GM12878 (cell line): ENCODE measurements at regions not wholly inside any gene's neighbourhood (a gene's known extent, or its start where the extent isn't known, plus 50 kb on each side); places are given as distances from the start of the nearest gene placed in this dataset.

ENCODE experiments used
- ATAC-seq: fragments of 200-7000 bp; cut with Tn5 transposase; 3 replicates; pipeline ENCODE4 v1.9.1; 2020; ENCODE audit warnings: mild to moderate bottlenecking, moderate library complexity
- BruUV-seq: library from RNA; stranded (reverse); fragments of 400-500 nt; replicated peaks from 2 replicates; lab custom pipeline; 2021; lab: Mats Ljungman, UMichigan
- CTCF ChIA-PET: fragments of 300-600 bp; sonication (Branson Sonifier 250); formaldehyde crosslinking; extraction: SDS; loops from one replicate; lab custom pipeline; 2021; ENCODE audit warnings: inconsistent platforms; lab: Yijun Ruan, JAX
- POLR2A ChIA-PET: fragments of 350-600 bp; formaldehyde crosslinking; extraction: SDS; loops from one replicate; lab custom pipeline; 2021; ENCODE audit warnings: inconsistent platforms; lab: Charles Lee
- RAD21 ChIA-PET: fragments of 300-600 bp; sonication (Branson Sonifier 250); formaldehyde crosslinking; loops from one replicate; lab custom pipeline; 2023; ENCODE audit warnings: antibody characterized with exemption; ENCODE audit not compliant: unreplicated experiment; lab: Charles Lee
- SMC1A ChIA-PET: fragments of 300-600 bp; sonication (Branson Sonifier 250); formaldehyde crosslinking; loops from one replicate; lab custom pipeline; 2023; ENCODE audit not compliant: unreplicated experiment, uncharacterized antibody; lab: Charles Lee
- DNase-seq: peaks from one replicate; pipeline ENCODE4 v3.0.0-alpha.2; 2011; ENCODE audit warnings: low read depth, low spot score
- FAIRE-seq: peaks from 3 replicates; lab custom pipeline; 2011; peaks lifted over from hg19 to GRCh38; lab: Jason Lieb, UNC
- H2AFZ ChIP-seq: 2 replicates; pipeline ENCODE4 v1.6.0; 2011; ENCODE audit warnings: low read depth, low read length, control low read depth; ENCODE audit not compliant: control insufficient read depth
- H3K27ac ChIP-seq: 2 replicates; pipeline ENCODE4 v1.5.1; 2011; ENCODE audit warnings: control low read depth; ENCODE audit not compliant: control insufficient read depth, insufficient read depth
- H3K27me3 ChIP-seq, 2 experiments: replicated peaks in 1 of 2; 2 replicates each; pipeline versions ENCODE4 v1.6.0 to v1.6.1; 2011; ENCODE audit warnings: low read length in 1 of 2; ENCODE audit not compliant: control insufficient read depth in 2 of 2, insufficient read depth in 2 of 2
- H3K36me3 ChIP-seq, 2 experiments: 2 replicates each; pipeline ENCODE4 v1.5.1; 2011; ENCODE audit warnings: low read length in 1 of 2; ENCODE audit not compliant: control insufficient read depth in 2 of 2, insufficient read depth in 2 of 2
- H3K4me1 ChIP-seq: 2 replicates; pipeline ENCODE4 v1.6.1; 2011; ENCODE audit warnings: mild to moderate bottlenecking, low read length, moderate library complexity, mixed read lengths; ENCODE audit not compliant: control insufficient read depth, insufficient read depth
- H3K4me2 ChIP-seq: 2 replicates; pipeline ENCODE4 v1.6.0; 2011; ENCODE audit warnings: control low read depth; ENCODE audit not compliant: control insufficient read depth, insufficient read depth
- H3K4me3 ChIP-seq: fragments of 200-600 bp; sonication (generic); 2 replicates; pipeline ENCODE4 v1.5.1; 2016
- H3K79me2 ChIP-seq: 2 replicates; pipeline ENCODE4 v1.6.0; 2011; ENCODE audit warnings: low read length; ENCODE audit not compliant: control insufficient read depth, insufficient read depth
- H3K9ac ChIP-seq: 2 replicates; pipeline ENCODE4 v1.8.0; 2011; ENCODE audit warnings: low read length, control low read depth, mixed read lengths; ENCODE audit not compliant: control insufficient read depth, insufficient read depth
- H3K9me3 ChIP-seq: replicated peaks from 3 replicates; pipeline ENCODE4 v1.5.1; 2011; ENCODE audit warnings: mild to moderate bottlenecking, low read length; ENCODE audit not compliant: control insufficient read depth, insufficient read depth
- H4K20me1 ChIP-seq: 2 replicates; pipeline ENCODE4 v1.6.0; 2011; ENCODE audit not compliant: control insufficient read depth, insufficient read depth
- RAD21 ChIP-seq: IDR thresholded peaks from 2 replicates; pipeline ENCODE4 v1.6.1; 2011; ENCODE audit warnings: mild to moderate bottlenecking, low read depth, low read length, moderate library complexity; ENCODE audit not compliant: insufficient read depth
- SMC3 ChIP-seq: IDR thresholded peaks from 2 replicates; pipeline ENCODE4 v1.6.1; 2011; ENCODE audit warnings: low read length, improper control_type of control experiment, borderline replicate concordance
- SUZ12 ChIP-seq: fragments of 200-600 bp; sonication (generic); IDR thresholded peaks from one replicate; pipeline ENCODE4 v1.6.1; 2018; ENCODE audit warnings: antibody characterized with exemption, mild to moderate bottlenecking; ENCODE audit not compliant: unreplicated experiment
- WGBS: methylation state at CpG from one replicate; pipeline ENCODE4 v1.1.6; 2016; ENCODE audit warnings: low lambda C conversion rate; ENCODE audit not compliant: insufficient replicate concordance, insufficient coverage; ENCODE audit errors: missing lambda C conversion rate; 5-methylcytosine and 5-hydroxymethylcytosine counted together
- in situ Hi-C: fragments of 300-500 bp; cut with MboI; formaldehyde crosslinking; loops from 9 replicates; pipeline ENCODE4 v1.14.3; 2018; ENCODE audit warnings: mixed read lengths
- intact Hi-C: fragments of 100-400 bp; cut with micrococcal nuclease; formaldehyde crosslinking; loops from one replicate; pipeline ENCODE4 v1.14.2; 2022; ENCODE audit not compliant: unreplicated experiment
- TF ChIP-seq, protein P1 (sequence below): fragments of 450-650 bp; formaldehyde crosslinking; IDR thresholded peaks from 2 replicates; pipeline ENCODE4 v1.4.0; 2022; ENCODE audit warnings: mild to moderate bottlenecking, moderate library complexity
- TF ChIP-seq, protein P2 (sequence below), 3 experiments: IDR thresholded peaks in 2 of 3; conservative IDR thresholded peaks in 1 of 3; 2 replicates each; pipeline ENCODE4 v1.5.1; 2011; ENCODE audit warnings: low read depth in 3 of 3, low read length in 3 of 3, mild to moderate bottlenecking in 3 of 3, control low read depth in 2 of 3, moderate library complexity in 2 of 3, inconsistent platforms in 1 of 3, mixed read lengths in 1 of 3; ENCODE audit not compliant: control insufficient read depth in 2 of 3, insufficient read depth in 1 of 3; ENCODE audit errors: extremely low read depth in 1 of 3

DNA sequence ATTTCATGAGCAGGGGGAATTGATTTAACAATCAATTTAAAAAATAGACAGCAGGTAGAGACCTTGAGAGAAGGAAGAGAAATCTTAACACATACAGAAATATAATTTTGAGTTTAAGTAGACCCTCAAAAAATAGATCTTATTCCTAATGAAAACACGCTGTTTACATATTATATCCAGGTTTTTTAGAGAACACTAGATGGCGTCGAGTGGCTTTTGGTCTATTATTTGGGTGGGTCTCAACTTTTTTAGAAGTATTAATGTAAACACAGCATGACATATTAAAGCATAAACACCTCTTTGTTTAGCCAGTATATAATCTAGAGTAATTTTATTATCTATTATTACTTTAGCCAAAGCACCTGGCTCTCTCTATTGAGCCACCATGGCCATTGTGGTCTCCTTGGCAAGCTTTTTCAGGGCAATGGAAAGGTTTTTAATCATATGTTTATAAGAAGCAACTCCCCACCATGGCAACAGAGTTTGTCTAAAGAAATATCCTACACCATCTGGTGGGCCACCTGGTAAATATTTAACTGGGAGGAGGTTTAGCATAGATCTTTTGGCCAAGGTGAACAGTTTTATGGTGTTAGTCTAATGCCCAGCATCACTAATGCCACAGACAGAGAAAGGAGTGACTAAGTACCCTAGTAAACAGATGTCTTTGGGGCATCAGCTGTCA, 59.7 kb upstream of the PRSS1 start:
- SMC1A ChIA-PET = interaction anchor here (1.0 to 4.5 kb wide), 6 partner anchors 21 to 125 kb away, joined by 3 to 34 read pairs (median 8); no protein-coding TSS in a partner anchor
- Histone ChIP-seq H3K27ac (no peak overlapping the region), H4K20me1 (no peaks in the 10 kb centered on the region), H3K27me3 (no peaks in the 10 kb centered on the region), H3K9me3 (no peaks in the 10 kb centered on the region), H3K4me3 (no peak overlapping the region), H3K4me2 (no peak overlapping the region), H2AFZ (no peak overlapping the region), H3K9ac (no peak overlapping the region), H3K36me3 (no peaks in the 10 kb centered on the region), H3K79me2 (no peaks in the 10 kb centered on the region), H3K4me1 (peaks cover 3% of the 10 kb centered on the region; the same call in 1 of the 2 replicates)
- TF ChIP-seq RAD21 (peak; percentile 24; the same call in 1 of the 2 replicates), SUZ12 (no peak), SMC3 (peak; percentile 40; the same call in 1 of the 2 replicates)
- TF ChIP-seq, protein P1, sequence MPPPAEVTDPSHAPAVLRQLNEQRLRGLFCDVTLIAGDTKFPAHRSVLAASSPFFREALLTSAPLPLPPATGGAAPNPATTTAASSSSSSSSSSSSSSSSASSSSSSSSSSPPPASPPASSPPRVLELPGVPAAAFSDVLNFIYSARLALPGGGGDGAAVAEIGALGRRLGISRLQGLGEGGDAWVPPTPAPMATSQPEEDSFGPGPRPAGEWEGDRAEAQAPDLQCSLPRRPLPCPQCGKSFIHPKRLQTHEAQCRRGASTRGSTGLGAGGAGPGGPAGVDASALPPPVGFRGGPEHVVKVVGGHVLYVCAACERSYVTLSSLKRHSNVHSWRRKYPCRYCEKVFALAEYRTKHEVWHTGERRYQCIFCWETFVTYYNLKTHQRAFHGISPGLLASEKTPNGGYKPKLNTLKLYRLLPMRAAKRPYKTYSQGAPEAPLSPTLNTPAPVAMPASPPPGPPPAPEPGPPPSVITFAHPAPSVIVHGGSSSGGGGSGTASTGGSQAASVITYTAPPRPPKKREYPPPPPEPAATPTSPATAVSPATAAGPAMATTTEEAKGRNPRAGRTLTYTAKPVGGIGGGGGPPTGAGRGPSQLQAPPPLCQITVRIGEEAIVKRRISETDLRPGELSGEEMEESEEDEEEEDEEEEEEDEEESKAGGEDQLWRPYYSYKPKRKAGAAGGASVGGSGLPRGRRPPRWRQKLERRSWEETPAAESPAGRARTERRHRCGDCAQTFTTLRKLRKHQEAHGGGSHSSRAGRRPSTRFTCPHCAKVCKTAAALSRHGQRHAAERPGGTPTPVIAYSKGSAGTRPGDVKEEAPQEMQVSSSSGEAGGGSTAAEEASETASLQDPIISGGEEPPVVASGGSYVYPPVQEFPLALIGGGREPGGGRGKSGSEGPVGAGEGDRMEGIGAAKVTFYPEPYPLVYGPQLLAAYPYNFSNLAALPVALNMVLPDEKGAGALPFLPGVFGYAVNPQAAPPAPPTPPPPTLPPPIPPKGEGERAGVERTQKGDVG (CRISPR knock-in tag) = no peak
- TF ChIP-seq, protein P2, sequence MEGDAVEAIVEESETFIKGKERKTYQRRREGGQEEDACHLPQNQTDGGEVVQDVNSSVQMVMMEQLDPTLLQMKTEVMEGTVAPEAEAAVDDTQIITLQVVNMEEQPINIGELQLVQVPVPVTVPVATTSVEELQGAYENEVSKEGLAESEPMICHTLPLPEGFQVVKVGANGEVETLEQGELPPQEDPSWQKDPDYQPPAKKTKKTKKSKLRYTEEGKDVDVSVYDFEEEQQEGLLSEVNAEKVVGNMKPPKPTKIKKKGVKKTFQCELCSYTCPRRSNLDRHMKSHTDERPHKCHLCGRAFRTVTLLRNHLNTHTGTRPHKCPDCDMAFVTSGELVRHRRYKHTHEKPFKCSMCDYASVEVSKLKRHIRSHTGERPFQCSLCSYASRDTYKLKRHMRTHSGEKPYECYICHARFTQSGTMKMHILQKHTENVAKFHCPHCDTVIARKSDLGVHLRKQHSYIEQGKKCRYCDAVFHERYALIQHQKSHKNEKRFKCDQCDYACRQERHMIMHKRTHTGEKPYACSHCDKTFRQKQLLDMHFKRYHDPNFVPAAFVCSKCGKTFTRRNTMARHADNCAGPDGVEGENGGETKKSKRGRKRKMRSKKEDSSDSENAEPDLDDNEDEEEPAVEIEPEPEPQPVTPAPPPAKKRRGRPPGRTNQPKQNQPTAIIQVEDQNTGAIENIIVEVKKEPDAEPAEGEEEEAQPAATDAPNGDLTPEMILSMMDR (IDR thresholded peaks at IDR 0.05 in 2 of 3, conservative IDR thresholded peaks at IDR 0.05 in 1 of 3; ENCODE audit: control insufficient read depth in 2 of 3, extremely low read depth in 1 of 3, insufficient read depth in 1 of 3, low read depth in 3 of 3, low read length in 3 of 3) = peak in 2 of 3 experiments; percentile 5 to 22; a peak in 1 of 6 replicates
- intact Hi-C loops = loop anchor here (1.0 kb wide), 2 partner anchors 94 to 122 kb away; no protein-coding TSS in a partner anchor
- CTCF ChIA-PET = interaction anchor here (0.7 to 5.8 kb wide), 10 partner anchors 18 to 313 kb away, joined by 3 to 53 read pairs (median 4); no protein-coding TSS in a partner anchor
- ATAC-seq (peak; percentile 38), DNase-seq (no peak), FAIRE-seq (peak; percentile 31)
- RAD21 ChIA-PET = interaction anchor here (2.2 to 3.0 kb wide), 2 partner anchors 93 to 121 kb away, joined by 9 to 21 read pairs; no protein-coding TSS in a partner anchor
- in situ Hi-C loops = no loop called here
- WGBS = 0% methylated on average over 3 of the region's 3 CpGs
- POLR2A ChIA-PET = no interaction called here
- no TSS peak for BruUV-seq
